ENCODE measurements at regions not wholly inside any gene's neighbourhood (a gene's known extent, or its start where the extent isn't known, plus 50 kb on each side); places are given as distances from the start of the nearest gene placed in this dataset.

GRCh38 chr6:27143474-27144026, 104.0 kb upstream of the PRSS16 start:
- Histone ChIP-seq H3K79me2 (ENCODE audit: control insufficient read depth, insufficient read depth, low read length) (no peaks in the 10 kb centered on the region), H3K9me1 (ENCODE audit: control insufficient read depth, extremely low read depth, insufficient read depth, low read length) (no peaks in the 10 kb centered on the region), H3K27ac (ENCODE audit: control insufficient read depth, insufficient read depth, low read length) (no peak overlapping the region), H3K36me3 (ENCODE audit: control insufficient read depth in 2 of 2, extremely low read depth in 1 of 2, insufficient read depth in 2 of 2, low read length in 2 of 2) (peaks cover 0 to 3% of the 10 kb centered on the region in 2 experiments), H3K9ac (ENCODE audit: control insufficient read depth, extremely low read depth, insufficient read depth, low read length) (no peak overlapping the region), H3K4me1 (ENCODE audit: control insufficient read depth, extremely low read depth, insufficient read depth, low read length) (peaks cover 22% of the 10 kb centered on the region), H2AFZ (ENCODE audit: control insufficient read depth, low read length) (no peak overlapping the region), H3K4me2 (ENCODE audit: control insufficient read depth, extremely low read depth, insufficient read depth, low read depth, low read length) (no peak overlapping the region), H3K9me3 (ENCODE audit: control insufficient read depth, low read depth, low read length) (no peaks in the 10 kb centered on the region), H3K4me3 (ENCODE audit: control insufficient read depth in 2 of 3, extremely low read depth in 1 of 3, insufficient read depth in 2 of 3, low read depth in 1 of 3, low read length in 3 of 3) (no peak overlapping the region), H4K20me1 (ENCODE audit: control insufficient read depth, extremely low read depth, insufficient read depth, low read length) (no peaks in the 10 kb centered on the region), H3K27me3 (ENCODE audit: control insufficient read depth, extremely low read depth, insufficient read depth, low read length) (no peaks in the 10 kb centered on the region)
- dilution Hi-C loops (cut with MboI; ENCODE audit: extremely low pct_ligation_motif_present, low sequenced_read_pairs) = no loop called here
- TF ChIP-seq, protein P1, sequence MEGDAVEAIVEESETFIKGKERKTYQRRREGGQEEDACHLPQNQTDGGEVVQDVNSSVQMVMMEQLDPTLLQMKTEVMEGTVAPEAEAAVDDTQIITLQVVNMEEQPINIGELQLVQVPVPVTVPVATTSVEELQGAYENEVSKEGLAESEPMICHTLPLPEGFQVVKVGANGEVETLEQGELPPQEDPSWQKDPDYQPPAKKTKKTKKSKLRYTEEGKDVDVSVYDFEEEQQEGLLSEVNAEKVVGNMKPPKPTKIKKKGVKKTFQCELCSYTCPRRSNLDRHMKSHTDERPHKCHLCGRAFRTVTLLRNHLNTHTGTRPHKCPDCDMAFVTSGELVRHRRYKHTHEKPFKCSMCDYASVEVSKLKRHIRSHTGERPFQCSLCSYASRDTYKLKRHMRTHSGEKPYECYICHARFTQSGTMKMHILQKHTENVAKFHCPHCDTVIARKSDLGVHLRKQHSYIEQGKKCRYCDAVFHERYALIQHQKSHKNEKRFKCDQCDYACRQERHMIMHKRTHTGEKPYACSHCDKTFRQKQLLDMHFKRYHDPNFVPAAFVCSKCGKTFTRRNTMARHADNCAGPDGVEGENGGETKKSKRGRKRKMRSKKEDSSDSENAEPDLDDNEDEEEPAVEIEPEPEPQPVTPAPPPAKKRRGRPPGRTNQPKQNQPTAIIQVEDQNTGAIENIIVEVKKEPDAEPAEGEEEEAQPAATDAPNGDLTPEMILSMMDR (optimal IDR thresholded peaks at IDR 0.05 in 1 of 3, IDR thresholded peaks at IDR 0.05 in 1 of 3, conservative IDR thresholded peaks at IDR 0.05 in 1 of 3; ENCODE audit: extremely low read depth in 1 of 3, insufficient read depth in 2 of 3, low read length in 3 of 3) = no peak
- TF ChIP-seq EZH2 (IDR thresholded peaks at IDR 0.05; ENCODE audit: low read length) = no peak
- DNase-seq (ENCODE audit: low read depth, low spot score) (no peak), FAIRE-seq (no peak)

DNA sequence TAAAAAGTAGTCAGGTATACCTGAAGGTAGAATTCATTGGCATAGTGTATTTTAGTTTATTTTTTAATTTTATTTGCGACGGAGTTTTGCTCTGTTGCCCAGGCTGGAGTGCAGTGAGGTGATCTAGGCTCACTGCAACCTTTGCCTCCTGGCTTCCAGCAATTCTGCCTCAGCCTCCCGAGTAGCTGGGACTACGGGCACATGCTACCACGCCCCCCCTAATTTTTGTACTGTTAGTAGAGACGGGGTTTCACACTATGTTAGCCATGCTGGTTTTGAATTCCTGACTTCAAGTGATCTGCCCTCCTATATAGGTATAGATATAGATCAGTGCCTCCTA, 102.8 kb upstream of the PRSS16 start:
- Histone ChIP-seq H3K27me3 (ENCODE audit: control insufficient read depth, extremely low read depth, insufficient read depth, low read length) (no peaks in the 10 kb centered on the region), H3K4me3 (ENCODE audit: control insufficient read depth in 2 of 3, extremely low read depth in 1 of 3, insufficient read depth in 2 of 3, low read depth in 1 of 3, low read length in 3 of 3) (peak overlapping the region in 2 of 3 experiments; percentile 89 to 95), H4K20me1 (ENCODE audit: control insufficient read depth, extremely low read depth, insufficient read depth, low read length) (no peaks in the 10 kb centered on the region), H3K9me3 (ENCODE audit: control insufficient read depth, low read depth, low read length) (no peaks in the 10 kb centered on the region), H3K4me2 (ENCODE audit: control insufficient read depth, extremely low read depth, insufficient read depth, low read depth, low read length) (peak overlapping the region; percentile 99), H3K79me2 (ENCODE audit: control insufficient read depth, insufficient read depth, low read length) (no peaks in the 10 kb centered on the region), H3K36me3 (ENCODE audit: control insufficient read depth in 2 of 2, extremely low read depth in 1 of 2, insufficient read depth in 2 of 2, low read length in 2 of 2) (peaks cover 0 to 3% of the 10 kb centered on the region in 2 experiments), H3K27ac (ENCODE audit: control insufficient read depth, insufficient read depth, low read length) (no peak overlapping the region), H3K9ac (ENCODE audit: control insufficient read depth, extremely low read depth, insufficient read depth, low read length) (peak overlapping the region; percentile 93), H2AFZ (ENCODE audit: control insufficient read depth, low read length) (no peak overlapping the region), H3K4me1 (ENCODE audit: control insufficient read depth, extremely low read depth, insufficient read depth, low read length) (peaks cover 16% of the 10 kb centered on the region), H3K9me1 (ENCODE audit: control insufficient read depth, extremely low read depth, insufficient read depth, low read length) (no peaks in the 10 kb centered on the region)
- no peak for FAIRE-seq
- dilution Hi-C loops (cut with MboI; ENCODE audit: extremely low pct_ligation_motif_present, low sequenced_read_pairs) = no loop called here
- DNase-seq (ENCODE audit: low read depth, low spot score) = no peak
- no peak for TF ChIP-seq EZH2 (IDR thresholded peaks at IDR 0.05; ENCODE audit: low read length)
- TF ChIP-seq, protein P1 (optimal IDR thresholded peaks at IDR 0.05 in 1 of 3, IDR thresholded peaks at IDR 0.05 in 1 of 3, conservative IDR thresholded peaks at IDR 0.05 in 1 of 3; ENCODE audit: extremely low read depth in 1 of 3, insufficient read depth in 2 of 3, low read length in 3 of 3) = no peak
